HUDEP-2 (cell line): ENCODE measurements at regions not wholly inside any gene's neighbourhood (a gene's known extent, or its start where the extent isn't known, plus 50 kb on each side); places are given as distances from the start of the nearest gene placed in this dataset.
"Not testable (repeated sequence)": the region's sequence is repeated elsewhere in the genome, so short reads cannot be mapped to it uniquely, and the experiment has no call there.

Source experiments
- DNase-seq, 76 experiments: peaks; one replicate each; lab custom pipeline; 2025; ENCODE audit not compliant: unreplicated experiment in 76 of 76; lab: John Stamatoyannopoulos, UW

- not testable (repeated sequence) for DNase-seq
These were observed 224.7 kb downstream of the LNPK start for GRCh38 chr2:175777337-175777736.

- no peak for DNase-seq
These were observed 232.9 kb downstream of the LNPK start for GRCh38 chr2:175769200-175769599.

- no peak for DNase-seq
These were observed 235.2 kb downstream of the LNPK start for GRCh38 chr2:175766880-175767279.

GRCh38 chr2:175755656-175756386, 246.2 kb downstream of the LNPK start:
- DNase-seq = peak in 1 of 76 experiments; percentile 1

- no peak for DNase-seq
These were observed 246.9 kb downstream of the LNPK start for GRCh38 chr2:175755169-175755568.

GRCh38 chr2:175750195-175750594, 251.9 kb downstream of the LNPK start:
- no peak for DNase-seq

GRCh38 chr2:175745911-175746310, 256.2 kb downstream of the LNPK start:
- no peak for DNase-seq

- DNase-seq = no peak
These were observed 258.1 kb downstream of the LNPK start for GRCh38 chr2:175744000-175744399.

- no peak for DNase-seq
These were observed 259.1 kb downstream of the LNPK start for GRCh38 chr2:175743011-175743410.

GRCh38 chr2:175742367-175742766, 259.7 kb downstream of the LNPK start:
- no peak for DNase-seq

GRCh38 chr2:175741164-175741563, 260.9 kb downstream of the LNPK start:
- no peak for DNase-seq

- no peak for DNase-seq
These were observed 264.2 kb downstream of the LNPK start for GRCh38 chr2:175737722-175738361.

GRCh38 chr2:175734686-175735085, 267.4 kb downstream of the LNPK start:
- no peak for DNase-seq

GRCh38 chr2:175732531-175732930, 269.5 kb downstream of the LNPK start:
- no peak for DNase-seq

- DNase-seq = no peak
These were observed 272.0 kb downstream of the LNPK start for GRCh38 chr2:175730050-175730449.

- DNase-seq = no peak
These were observed 272.9 kb downstream of the LNPK start for GRCh38 chr2:175729049-175729706.

- DNase-seq = no peak
These were observed 274.0 kb downstream of the LNPK start for GRCh38 chr2:175728032-175728431.

GRCh38 chr2:175726223-175726622, 275.8 kb downstream of the LNPK start:
- peak in 2 of 76 experiments; percentile 6 to 35 for DNase-seq

GRCh38 chr2:175709248-175709647, 292.8 kb downstream of the LNPK start:
- DNase-seq = no peak

GRCh38 chr2:175707322-175707721, 294.7 kb downstream of the LNPK start:
- DNase-seq = no peak

GRCh38 chr2:175704568-175704967, 297.5 kb downstream of the LNPK start:
- DNase-seq = not testable (repeated sequence)

- no peak for DNase-seq
These were observed 304.0 kb downstream of the LNPK start for GRCh38 chr2:175698061-175698460.
